CD4-positive, CD25-positive, alpha-beta regulatory T cell (primary cell): ENCODE measurements at regions not wholly inside any gene's neighbourhood (a gene's known extent, or its start where the extent isn't known, plus 50 kb on each side); places are given as distances from the start of the nearest gene placed in this dataset.

Experiments used
- ATAC-seq, 2 donors: fragments of 150-1000 bp; cut with Tn5 transposase; one replicate each; pipeline ENCODE4 v1.10.0; 2021; ENCODE audit warnings: low read depth in 2 of 2, moderate number of reproducible peaks in 2 of 2, moderate library complexity in 1 of 2
- DNase-seq, 3 donors: peaks; one replicate each; pipeline versions ENCODE4 v3.0.0 to v3.0.0-alpha.2; 2012 to 2022; ENCODE audit warnings: mixed read lengths in 1 of 3
- H3K27ac ChIP-seq: one replicate; pipeline ENCODE4 v1.7.0; 2013; ENCODE audit warnings: mild to moderate bottlenecking, low read length; ENCODE audit not compliant: insufficient read depth, poor library complexity, severe bottlenecking
- H3K27me3 ChIP-seq: one replicate; pipeline ENCODE4 v1.7.0; 2013; ENCODE audit warnings: low read length; ENCODE audit not compliant: control insufficient read depth, insufficient read depth
- H3K36me3 ChIP-seq: one replicate; pipeline ENCODE4 v1.7.0; 2013; ENCODE audit warnings: mild to moderate bottlenecking, low read length, moderate library complexity; ENCODE audit not compliant: control insufficient read depth, insufficient read depth
- H3K4me1 ChIP-seq: 2 replicates; pipeline ENCODE4 v1.7.0; 2013; ENCODE audit warnings: mild to moderate bottlenecking, low read length; ENCODE audit not compliant: insufficient read depth, control insufficient read depth, poor library complexity, severe bottlenecking
- H3K4me3 ChIP-seq: one replicate; pipeline ENCODE4 v1.7.0; 2013; ENCODE audit warnings: low read depth, mild to moderate bottlenecking, low read length, moderate library complexity
- H3K9me3 ChIP-seq, 2 experiments: 1 replicate in 1 of 2; 2 replicates in 1 of 2; pipeline ENCODE4 v1.7.0; 2013; ENCODE audit warnings: low read length in 2 of 2, mild to moderate bottlenecking in 1 of 2, moderate library complexity in 1 of 2; ENCODE audit not compliant: control insufficient read depth in 2 of 2
- H3K27ac Mint-ChIP-seq, 3 donors: one replicate each; pipeline ENCODE4 v1.8.0; 2020 to 2022; ENCODE audit warnings: mild to moderate bottlenecking in 3 of 3, mixed read lengths in 3 of 3, moderate library complexity in 2 of 3
- H3K27me3 Mint-ChIP-seq: one replicate; pipeline ENCODE4 v1.8.0; 2022; ENCODE audit warnings: mild to moderate bottlenecking, mixed read lengths
- H3K36me3 Mint-ChIP-seq: one replicate; pipeline ENCODE4 v1.8.0; 2020; ENCODE audit warnings: mixed read lengths
- H3K4me1 Mint-ChIP-seq, 4 donors: one replicate each; pipeline ENCODE4 v1.8.0; 2020 to 2022; ENCODE audit warnings: mixed read lengths in 4 of 4, mild to moderate bottlenecking in 1 of 4
- H3K4me3 Mint-ChIP-seq, 4 donors: one replicate each; pipeline ENCODE4 v1.8.0; 2020 to 2022; ENCODE audit warnings: mild to moderate bottlenecking in 4 of 4, mixed read lengths in 4 of 4, moderate library complexity in 3 of 4
- H3K9me3 Mint-ChIP-seq, 7 donors: one replicate each; pipeline ENCODE4 v1.8.0; 2020 to 2022; ENCODE audit warnings: mixed read lengths in 7 of 7, mild to moderate bottlenecking in 3 of 7, moderate library complexity in 2 of 7

GRCh38 chr16:16890964-16891363 lies 512.0 kb downstream of the NPIPA7 start:
- DNase-seq, result no peak
- no peaks in the 10 kb centered on the region for H3K36me3 Mint-ChIP-seq

GRCh38 chr16:16904601-16905000 lies 525.7 kb downstream of the NPIPA7 start:
- Mint-ChIP-seq H3K27ac (no peak overlapping the region), H3K27me3 (no peaks in the 10 kb centered on the region), H3K36me3 (no peaks in the 10 kb centered on the region), H3K9me3 (peaks cover 0 to 30% (median 9%) of the 10 kb centered on the region in 7 donors), H3K4me3 (no peak overlapping the region), H3K4me1 (no peaks in the 10 kb centered on the region)
- H3K9me3 ChIP-seq, result peaks cover 0 to 6% of the 10 kb centered on the region in 2 experiments
- no peaks in the 10 kb centered on the region for H3K27me3 ChIP-seq
- H3K36me3 ChIP-seq, result no peaks in the 10 kb centered on the region
- ATAC-seq, result no peak
- no peak overlapping the region for H3K27ac ChIP-seq
- H3K4me3 ChIP-seq, result no peak overlapping the region
- no peak for DNase-seq
- H3K4me1 ChIP-seq, result no peaks in the 10 kb centered on the region

More at GRCh38 chr16:16890964-16891363, 512.0 kb downstream of the NPIPA7 start:
- H3K4me1 Mint-ChIP-seq, result no peaks in the 10 kb centered on the region
- H3K27ac Mint-ChIP-seq, result no peak overlapping the region
- H3K27me3 Mint-ChIP-seq, result no peaks in the 10 kb centered on the region
- H3K4me1 ChIP-seq, result no peaks in the 10 kb centered on the region
- H3K36me3 ChIP-seq, result no peaks in the 10 kb centered on the region
- H3K4me3 ChIP-seq, result no peak overlapping the region
- peaks cover 0 to 4% (median 0%) of the 10 kb centered on the region in 7 donors for H3K9me3 Mint-ChIP-seq
- no peaks in the 10 kb centered on the region for H3K27me3 ChIP-seq
- no peak for ATAC-seq
- no peaks in the 10 kb centered on the region for H3K9me3 ChIP-seq
- no peak overlapping the region for H3K4me3 Mint-ChIP-seq
- no peak overlapping the region for H3K27ac ChIP-seq

- Histone ChIP-seq H3K27me3 (peaks cover 4% of the 10 kb centered on the region), H3K4me1 (no peaks in the 10 kb centered on the region), H3K9me3 (peaks cover 0 to 6% of the 10 kb centered on the region in 2 experiments), H3K27ac (no peak overlapping the region), H3K36me3 (no peaks in the 10 kb centered on the region), H3K4me3 (no peak overlapping the region)
- Mint-ChIP-seq H3K27ac (no peak overlapping the region), H3K27me3 (no peaks in the 10 kb centered on the region), H3K36me3 (no peaks in the 10 kb centered on the region), H3K9me3 (peaks cover 0 to 18% (median 7%) of the 10 kb centered on the region in 7 donors), H3K4me1 (no peaks in the 10 kb centered on the region), H3K4me3 (no peak overlapping the region)
- ATAC-seq, result no peak
- DNase-seq, result no peak
Observed at GRCh38 chr16:16905850-16906249, 526.9 kb downstream of the NPIPA7 start.

DNA sequence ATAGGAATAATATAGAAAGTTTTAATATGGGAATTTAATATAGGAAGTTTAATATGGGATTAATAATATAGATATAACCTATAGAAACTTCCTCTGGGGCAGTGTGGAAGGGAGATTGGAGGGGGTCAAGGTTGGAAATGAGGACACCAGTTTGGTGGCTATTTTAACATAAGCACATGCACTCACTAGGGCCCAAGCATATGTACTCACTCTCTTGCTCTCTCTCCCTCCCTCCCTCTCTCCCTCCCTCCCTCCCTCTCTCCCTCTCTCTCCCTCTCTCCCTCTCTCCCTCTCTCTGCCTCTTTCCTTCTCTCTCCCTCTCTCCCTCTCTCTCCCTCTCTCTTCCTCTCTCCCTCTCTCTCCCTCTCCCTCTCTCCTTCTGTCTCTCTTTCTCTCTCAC lies 528.1 kb downstream of the NPIPA7 start:
- no peaks in the 10 kb centered on the region for H3K4me1 Mint-ChIP-seq
- H3K27me3 Mint-ChIP-seq, result peaks cover 4% of the 10 kb centered on the region
- DNase-seq (no peak), ATAC-seq (no peak)
- Histone ChIP-seq H3K4me1 (no peaks in the 10 kb centered on the region), H3K27ac (no peak overlapping the region), H3K9me3 (peaks cover 0 to under 1% of the 10 kb centered on the region in 2 experiments), H3K4me3 (no peak overlapping the region), H3K27me3 (peaks cover 4% of the 10 kb centered on the region), H3K36me3 (no peaks in the 10 kb centered on the region)
- no peak overlapping the region for H3K27ac Mint-ChIP-seq
- no peaks in the 10 kb centered on the region for H3K36me3 Mint-ChIP-seq
- peaks cover 0 to 11% (median 4%) of the 10 kb centered on the region in 7 donors for H3K9me3 Mint-ChIP-seq
- H3K4me3 Mint-ChIP-seq, result no peak overlapping the region

DNA sequence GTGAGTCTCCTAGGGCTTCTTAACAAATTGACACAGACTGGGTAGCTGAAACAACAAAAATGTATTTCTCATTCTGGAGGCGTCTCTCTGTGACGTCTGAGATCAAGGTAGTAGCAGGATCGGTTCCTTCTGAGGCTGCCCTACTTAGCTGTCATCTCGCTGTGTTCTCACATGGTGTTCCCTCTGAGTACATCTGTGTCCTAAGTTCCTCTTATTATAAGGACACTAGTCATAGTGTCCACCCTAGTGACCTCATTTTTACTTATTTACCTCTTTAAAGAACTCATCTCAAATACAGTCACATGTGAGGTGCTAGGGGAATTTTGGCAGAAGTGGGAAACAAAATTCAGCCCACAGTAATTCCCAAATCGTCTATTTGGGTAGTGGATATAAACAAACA lies 529.1 kb downstream of the NPIPA7 start:
- Histone ChIP-seq H3K27ac (no peak overlapping the region), H3K9me3 (no peaks in the 10 kb centered on the region), H3K4me1 (no peaks in the 10 kb centered on the region), H3K27me3 (peaks cover 4% of the 10 kb centered on the region), H3K36me3 (no peaks in the 10 kb centered on the region), H3K4me3 (no peak overlapping the region)
- no peak overlapping the region for H3K4me3 Mint-ChIP-seq
- H3K36me3 Mint-ChIP-seq, result no peaks in the 10 kb centered on the region
- no peaks in the 10 kb centered on the region for H3K4me1 Mint-ChIP-seq
- H3K27me3 Mint-ChIP-seq, result peaks cover 4% of the 10 kb centered on the region
- ATAC-seq (no peak), DNase-seq (no peak)
- H3K27ac Mint-ChIP-seq, result no peak overlapping the region
- H3K9me3 Mint-ChIP-seq, result peaks cover 0 to 9% (median 6%) of the 10 kb centered on the region in 7 donors

GRCh38 chr16:16909126-16909525 lies 530.2 kb downstream of the NPIPA7 start:
- peaks cover 4% of the 10 kb centered on the region for H3K27me3 ChIP-seq
- H3K36me3 ChIP-seq, result no peaks in the 10 kb centered on the region
- peaks cover 4% of the 10 kb centered on the region for H3K27me3 Mint-ChIP-seq
- no peak overlapping the region for H3K27ac Mint-ChIP-seq
- H3K9me3 ChIP-seq, result no peaks in the 10 kb centered on the region
- no peaks in the 10 kb centered on the region for H3K4me1 Mint-ChIP-seq
- no peak for ATAC-seq
- H3K4me1 ChIP-seq, result no peaks in the 10 kb centered on the region
- H3K36me3 Mint-ChIP-seq, result no peaks in the 10 kb centered on the region
- no peak for DNase-seq
- H3K27ac ChIP-seq, result no peak overlapping the region
- no peak overlapping the region for H3K4me3 ChIP-seq
- H3K4me3 Mint-ChIP-seq, result no peak overlapping the region
- H3K9me3 Mint-ChIP-seq, result peaks cover 0 to 6% (median 2%) of the 10 kb centered on the region in 7 donors

DNA sequence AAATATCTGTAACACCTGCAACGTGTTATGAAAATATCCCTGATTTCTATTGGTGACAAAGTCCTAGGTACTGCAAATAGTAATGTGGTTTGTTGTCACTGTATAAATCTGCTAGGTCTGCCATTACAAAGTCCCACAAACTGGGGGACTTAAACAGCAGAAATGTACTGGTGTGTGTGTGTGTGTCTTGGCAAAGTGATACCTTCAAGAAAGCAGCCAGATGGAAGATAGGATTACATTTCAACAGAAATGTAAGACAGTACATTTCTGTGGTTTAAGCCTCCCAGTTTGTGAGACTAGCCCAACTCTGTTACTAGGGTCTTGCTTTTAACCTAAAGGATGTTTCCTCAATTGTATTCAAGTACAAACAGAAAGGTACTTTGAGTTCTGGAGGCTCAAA lies 531.7 kb downstream of the NPIPA7 start:
- Histone ChIP-seq H3K9me3 (no peaks in the 10 kb centered on the region), H3K36me3 (no peaks in the 10 kb centered on the region), H3K27me3 (peaks cover 4% of the 10 kb centered on the region), H3K4me3 (no peak overlapping the region), H3K4me1 (no peaks in the 10 kb centered on the region), H3K27ac (no peak overlapping the region)
- no peak for DNase-seq
- Mint-ChIP-seq H3K36me3 (no peaks in the 10 kb centered on the region), H3K4me1 (no peaks in the 10 kb centered on the region), H3K4me3 (no peak overlapping the region), H3K9me3 (peaks cover 0 to 5% (median 2%) of the 10 kb centered on the region in 7 donors), H3K27ac (no peak overlapping the region), H3K27me3 (peaks cover 4% of the 10 kb centered on the region)
- no peak for ATAC-seq

- Mint-ChIP-seq H3K27me3 (peaks cover 4% of the 10 kb centered on the region), H3K4me3 (no peak overlapping the region), H3K9me3 (peaks cover 0 to 5% (median 2%) of the 10 kb centered on the region in 7 donors), H3K36me3 (no peaks in the 10 kb centered on the region), H3K27ac (no peak overlapping the region), H3K4me1 (no peaks in the 10 kb centered on the region)
- Histone ChIP-seq H3K9me3 (no peaks in the 10 kb centered on the region), H3K27me3 (peaks cover 6% of the 10 kb centered on the region), H3K4me1 (no peaks in the 10 kb centered on the region), H3K36me3 (no peaks in the 10 kb centered on the region), H3K4me3 (no peak overlapping the region), H3K27ac (no peak overlapping the region)
- DNase-seq (no peak), ATAC-seq (no peak)
Observed at GRCh38 chr16:16915771-16916170, 536.8 kb downstream of the NPIPA7 start.
